HCT116 (cell line): ENCODE measurements at regions not wholly inside any gene's neighbourhood (a gene's known extent, or its start where the extent isn't known, plus 50 kb on each side); places are given as distances from the start of the nearest gene placed in this dataset.

ENCODE experiments used
- ATAC-seq: fragments of 200-7000 bp; cut with Tn5 transposase; 2 replicates; pipeline ENCODE4 v1.9.1; 2020; ENCODE audit warnings: mild to moderate bottlenecking, moderate library complexity
- BruUV-seq: library from RNA; stranded (reverse); fragments of 400-500 nt; replicated peaks from 2 replicates; lab custom pipeline; 2021; lab: Mats Ljungman, UMichigan
- CTCF ChIA-PET: fragments of 300-600 bp; sonication (Branson Sonifier 250); formaldehyde crosslinking; loops from one replicate; lab custom pipeline; 2021; ENCODE audit warnings: antibody characterized with exemption; lab: Charles Lee
- POLR2A ChIA-PET: fragments of 300-600, 350-600 bp; sonication (Branson Sonifier 250); formaldehyde crosslinking; loops from one replicate; lab custom pipeline; 2021; ENCODE audit warnings: antibody characterized with exemption; lab: Charles Lee
- RAD21 ChIA-PET, 2 experiments: fragments of 300-600 bp; sonication (Branson Sonifier 250); formaldehyde crosslinking; loops; one replicate each; lab custom pipeline; 2023; ENCODE audit warnings: low total read pairs in 2 of 2; ENCODE audit not compliant: uncharacterized antibody in 2 of 2, unreplicated experiment in 2 of 2, low non-redundant PET in 1 of 2; lab: Charles Lee
- DNase-seq: peaks from one replicate; pipeline ENCODE4 v3.0.0-alpha.2; 2010; ENCODE audit warnings: low read depth, low spot score
- H2AFZ ChIP-seq: fragments of 200-600 bp; shearing (Covaris generic), sonication (generic); 2 replicates; pipeline ENCODE4 v1.6.1; 2017; ENCODE audit warnings: low read depth, mixed run types, mixed read lengths, antibody characterized with exemption, low read length; ENCODE audit not compliant: poor library complexity, severe bottlenecking
- H3K27ac ChIP-seq: 2 replicates; pipeline ENCODE4 v1.5.1; 2012; ENCODE audit warnings: low read depth, low read length
- H3K27me3 ChIP-seq: fragments of 200-600 bp; sonication (generic); 2 replicates; pipeline ENCODE4 v1.6.1; 2016; ENCODE audit warnings: mixed run types, low read length, mixed read lengths; ENCODE audit not compliant: insufficient read depth
- H3K36me3 ChIP-seq, 2 experiments: fragments of 200-500 bp in 1 of 2; fragments of 200-600 bp in 1 of 2; sonication (Bioruptor generic) in 1 of 2; sonication (generic) in 1 of 2; 2 replicates each; pipeline versions ENCODE4 v1.5.1 to v1.6.1; 2014 to 2016; ENCODE audit warnings: low read length in 2 of 2, inconsistent platforms in 1 of 2, mixed read lengths in 1 of 2, mixed run types in 1 of 2; ENCODE audit not compliant: insufficient read depth in 2 of 2, control insufficient read depth in 1 of 2
- H3K4me1 ChIP-seq, 2 experiments: fragments of 200-600 bp in 1 of 2; sonication (generic) in 1 of 2; 2 replicates each; pipeline versions ENCODE4 v1.5.1 to v1.6.1; 2012 to 2017; ENCODE audit warnings: low read length in 2 of 2, inconsistent platforms in 1 of 2, mild to moderate bottlenecking in 1 of 2, mixed read lengths in 1 of 2, mixed run types in 1 of 2, moderate library complexity in 1 of 2; ENCODE audit not compliant: insufficient read depth in 2 of 2, control insufficient read depth in 1 of 2
- H3K4me2 ChIP-seq: fragments of 200-600 bp; sonication (generic); 2 replicates; pipeline ENCODE4 v1.6.1; 2017; ENCODE audit warnings: mixed run types, low read length, mixed read lengths
- H3K4me3 ChIP-seq, 2 experiments: fragments of 200-600 bp in 1 of 2; sonication (generic) in 1 of 2; replicated peaks in 1 of 2; 2 replicates each; pipeline ENCODE4 v1.5.1; 2011 to 2016; ENCODE audit warnings: low read length in 2 of 2, control low read depth in 1 of 2, low read depth in 1 of 2, mild to moderate bottlenecking in 1 of 2, mixed read lengths in 1 of 2, mixed run types in 1 of 2
- H3K79me2 ChIP-seq: fragments of 200-600 bp; sonication (generic); 2 replicates; pipeline ENCODE4 v1.6.1; 2017; ENCODE audit warnings: mild to moderate bottlenecking, mixed run types, low read length, moderate library complexity, mixed read lengths; ENCODE audit not compliant: insufficient read depth
- H3K9ac ChIP-seq: fragments of 200-600 bp; sonication (generic); 2 replicates; pipeline ENCODE4 v1.6.1; 2016; ENCODE audit warnings: low read length, mixed read lengths
- H3K9me2 ChIP-seq: fragments of 200-600 bp; sonication (generic), shearing (Covaris generic); 2 replicates; pipeline ENCODE4 v1.6.1; 2017; ENCODE audit warnings: mixed run types, mild to moderate bottlenecking, moderate library complexity; ENCODE audit not compliant: insufficient read depth
- H3K9me3 ChIP-seq, 2 experiments: fragments of 200-500 bp in 1 of 2; fragments of 200-600 bp in 1 of 2; sonication (Bioruptor generic) in 1 of 2; sonication (generic) in 1 of 2; 2 replicates each; pipeline ENCODE4 v1.6.1; 2014 to 2017; ENCODE audit warnings: low read length in 2 of 2, mixed read lengths in 2 of 2, inconsistent platforms in 1 of 2, low read depth in 1 of 2, mild to moderate bottlenecking in 1 of 2, mixed run types in 1 of 2, moderate library complexity in 1 of 2; ENCODE audit not compliant: control insufficient read depth in 1 of 2, insufficient read depth in 1 of 2
- H4K20me1 ChIP-seq: fragments of 200-600 bp; sonication (generic), shearing (Covaris generic); 2 replicates; pipeline ENCODE4 v1.6.1; 2017; ENCODE audit warnings: mixed run types, mild to moderate bottlenecking, moderate library complexity; ENCODE audit not compliant: insufficient read depth
- CEBPB ChIP-seq: IDR thresholded peaks from 2 replicates; pipeline ENCODE4 v1.6.1; 2012; ENCODE audit warnings: low read depth
- ELF1 ChIP-seq: IDR thresholded peaks from 2 replicates; pipeline ENCODE4 v1.6.1; 2012; ENCODE audit warnings: low read depth, borderline replicate concordance
- EZH2 ChIP-seq: fragments of 200-600 bp; sonication (generic); IDR thresholded peaks from 2 replicates; pipeline ENCODE4 v1.6.1; 2017; ENCODE audit warnings: antibody characterized with exemption, mixed run types
- EZH2phosphoT487 ChIP-seq: fragments of 200-600 bp; IDR thresholded peaks from 2 replicates; pipeline ENCODE4 v1.6.1; 2018; ENCODE audit warnings: antibody characterized with exemption, borderline replicate concordance
- FOSL1 ChIP-seq: IDR thresholded peaks from 2 replicates; pipeline ENCODE4 v1.6.1; 2012; ENCODE audit warnings: low read depth
- JUND ChIP-seq: IDR thresholded peaks from 2 replicates; pipeline ENCODE4 v1.6.1; 2012
- POLR2AphosphoS5 ChIP-seq: IDR thresholded peaks from 2 replicates; pipeline ENCODE4 v1.6.1; 2011; ENCODE audit warnings: mild to moderate bottlenecking, low read depth, low read length, moderate library complexity
- SP1 ChIP-seq: IDR thresholded peaks from 2 replicates; pipeline ENCODE4 v1.6.1; 2012; ENCODE audit warnings: low read depth
- YY1 ChIP-seq: IDR thresholded peaks from 2 replicates; pipeline ENCODE4 v1.6.1; 2011; ENCODE audit warnings: low read length, low read depth, moderate library complexity, mild to moderate bottlenecking; ENCODE audit not compliant: insufficient replicate concordance; ENCODE audit errors: extremely low read depth
- intact Hi-C: fragments of 100-400 bp; cut with micrococcal nuclease; formaldehyde crosslinking; loops from 2 replicates; pipeline ENCODE4 v1.10.0; 2022
- TF ChIP-seq, protein P1 (sequence below): IDR thresholded peaks from 2 replicates; pipeline ENCODE4 v1.6.1; 2011; ENCODE audit warnings: mild to moderate bottlenecking, low read length, moderate library complexity; ENCODE audit not compliant: insufficient replicate concordance; ENCODE audit errors: extremely low read depth
- TF ChIP-seq, protein P2 (sequence below), 3 experiments: fragments of 200-600 bp in 1 of 3; sonication (generic) in 1 of 3; IDR thresholded peaks in 2 of 3; conservative IDR thresholded peaks in 1 of 3; 2 replicates each; pipeline ENCODE4 v1.5.1; 2012 to 2017; ENCODE audit warnings: low read depth in 2 of 3, low read length in 2 of 3, antibody characterized with exemption in 1 of 3, borderline replicate concordance in 1 of 3, control low read depth in 1 of 3, mild to moderate bottlenecking in 1 of 3, mixed read lengths in 1 of 3, mixed run types in 1 of 3, moderate library complexity in 1 of 3; ENCODE audit not compliant: insufficient read depth in 1 of 3

DNA sequence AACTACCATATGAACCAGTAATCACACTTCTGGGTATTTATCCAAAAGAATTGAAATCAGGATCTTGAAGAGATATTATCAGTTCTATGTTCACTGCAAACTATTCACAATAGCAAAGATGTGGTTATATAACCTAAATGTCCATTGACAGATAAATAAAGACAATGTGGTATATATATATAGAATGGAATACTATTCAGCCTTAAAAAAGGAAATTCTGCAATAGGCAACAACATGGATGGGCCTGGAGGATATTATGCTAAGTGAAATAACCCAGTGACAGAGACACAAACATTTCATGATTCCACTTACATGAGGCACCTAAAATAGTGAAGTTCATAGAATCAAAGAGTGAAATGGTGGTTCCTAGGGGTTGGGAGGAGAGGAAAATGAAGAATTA, 90.6 kb upstream of the CDK1 start (continued):
- TF ChIP-seq, protein P1, sequence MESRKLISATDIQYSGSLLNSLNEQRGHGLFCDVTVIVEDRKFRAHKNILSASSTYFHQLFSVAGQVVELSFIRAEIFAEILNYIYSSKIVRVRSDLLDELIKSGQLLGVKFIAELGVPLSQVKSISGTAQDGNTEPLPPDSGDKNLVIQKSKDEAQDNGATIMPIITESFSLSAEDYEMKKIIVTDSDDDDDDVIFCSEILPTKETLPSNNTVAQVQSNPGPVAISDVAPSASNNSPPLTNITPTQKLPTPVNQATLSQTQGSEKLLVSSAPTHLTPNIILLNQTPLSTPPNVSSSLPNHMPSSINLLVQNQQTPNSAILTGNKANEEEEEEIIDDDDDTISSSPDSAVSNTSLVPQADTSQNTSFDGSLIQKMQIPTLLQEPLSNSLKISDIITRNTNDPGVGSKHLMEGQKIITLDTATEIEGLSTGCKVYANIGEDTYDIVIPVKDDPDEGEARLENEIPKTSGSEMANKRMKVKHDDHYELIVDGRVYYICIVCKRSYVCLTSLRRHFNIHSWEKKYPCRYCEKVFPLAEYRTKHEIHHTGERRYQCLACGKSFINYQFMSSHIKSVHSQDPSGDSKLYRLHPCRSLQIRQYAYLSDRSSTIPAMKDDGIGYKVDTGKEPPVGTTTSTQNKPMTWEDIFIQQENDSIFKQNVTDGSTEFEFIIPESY: no peak
- no peak for TF ChIP-seq SP1

- ChIA-PET CTCF (no interaction called here), POLR2A (no interaction called here), RAD21 (no interaction called here)
- Histone ChIP-seq H3K27ac (no peak overlapping the region), H3K27me3 (no peaks in the 10 kb centered on the region), H3K9me3 (no peaks in the 10 kb centered on the region), H2AFZ (no peak overlapping the region), H3K36me3 (no peaks in the 10 kb centered on the region), H4K20me1 (no peaks in the 10 kb centered on the region), H3K9ac (no peak overlapping the region), H3K79me2 (no peaks in the 10 kb centered on the region), H3K4me3 (no peak overlapping the region), H3K4me1 (no peaks in the 10 kb centered on the region), H3K9me2 (no peaks in the 10 kb centered on the region), H3K4me2 (no peak overlapping the region)
- BruUV-seq: no TSS peak
- ATAC-seq (no peak), DNase-seq (no peak)
- intact Hi-C loops: no loop called here
- TF ChIP-seq JUND (no peak), ELF1 (no peak), EZH2 (no peak), YY1 (no peak), POLR2AphosphoS5 (no peak), CEBPB (no peak), EZH2phosphoT487 (no peak), SP1 (no peak), FOSL1 (no peak)
- TF ChIP-seq, protein P2, sequence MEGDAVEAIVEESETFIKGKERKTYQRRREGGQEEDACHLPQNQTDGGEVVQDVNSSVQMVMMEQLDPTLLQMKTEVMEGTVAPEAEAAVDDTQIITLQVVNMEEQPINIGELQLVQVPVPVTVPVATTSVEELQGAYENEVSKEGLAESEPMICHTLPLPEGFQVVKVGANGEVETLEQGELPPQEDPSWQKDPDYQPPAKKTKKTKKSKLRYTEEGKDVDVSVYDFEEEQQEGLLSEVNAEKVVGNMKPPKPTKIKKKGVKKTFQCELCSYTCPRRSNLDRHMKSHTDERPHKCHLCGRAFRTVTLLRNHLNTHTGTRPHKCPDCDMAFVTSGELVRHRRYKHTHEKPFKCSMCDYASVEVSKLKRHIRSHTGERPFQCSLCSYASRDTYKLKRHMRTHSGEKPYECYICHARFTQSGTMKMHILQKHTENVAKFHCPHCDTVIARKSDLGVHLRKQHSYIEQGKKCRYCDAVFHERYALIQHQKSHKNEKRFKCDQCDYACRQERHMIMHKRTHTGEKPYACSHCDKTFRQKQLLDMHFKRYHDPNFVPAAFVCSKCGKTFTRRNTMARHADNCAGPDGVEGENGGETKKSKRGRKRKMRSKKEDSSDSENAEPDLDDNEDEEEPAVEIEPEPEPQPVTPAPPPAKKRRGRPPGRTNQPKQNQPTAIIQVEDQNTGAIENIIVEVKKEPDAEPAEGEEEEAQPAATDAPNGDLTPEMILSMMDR (IDR thresholded peaks at IDR 0.05 in 2 of 3, conservative IDR thresholded peaks at IDR 0.05 in 1 of 3; ENCODE audit: borderline replicate concordance in 1 of 3, insufficient read depth in 1 of 3, low read depth in 2 of 3, low read length in 2 of 3): no peak
Measured at GRCh38 chr10:60684091-60684490, 94.2 kb upstream of the CDK1 start.
